ENCODE measurements at regions not wholly inside any gene's neighbourhood (a gene's known extent, or its start where the extent isn't known, plus 50 kb on each side); places are given as distances from the start of the nearest gene placed in this dataset.

DNA sequence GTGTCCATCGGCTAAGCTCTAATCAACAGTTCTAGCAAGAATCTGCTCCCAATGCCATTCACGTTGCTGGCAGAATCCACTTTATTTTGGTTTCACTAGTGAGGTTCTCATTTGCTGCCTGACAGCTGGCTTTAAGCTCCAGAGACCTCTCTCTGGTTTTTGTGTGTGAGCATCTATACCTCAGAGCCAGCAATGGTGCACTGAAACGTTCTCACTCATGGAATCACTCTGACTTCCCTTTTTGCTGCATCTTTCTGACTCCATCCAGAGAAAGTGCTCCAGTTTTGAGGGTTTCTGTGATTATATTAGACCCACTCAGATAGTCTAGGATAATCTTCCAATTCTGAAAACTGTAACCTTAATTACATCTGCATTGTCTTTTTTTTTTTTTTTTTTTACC, 596.6 kb downstream of the RNF144A start:
- POLR2A ChIA-PET, result no interaction called here
- H3K36me3 ChIP-seq (ENCODE audit: control insufficient read depth, insufficient read depth, low read length), result no peaks in the 10 kb centered on the region
- no peaks in the 10 kb centered on the region for H4K20me1 ChIP-seq (replicated peaks; ENCODE audit: control insufficient read depth, insufficient read depth, low read length)
- no peak overlapping the region for H3K4me3 ChIP-seq
- H3K9me3 ChIP-seq (replicated peaks; ENCODE audit: control insufficient read depth, insufficient read depth, low read depth, low read length), result no peaks in the 10 kb centered on the region
- H3K79me2 ChIP-seq (ENCODE audit: control insufficient read depth, insufficient read depth, low read length), result no peaks in the 10 kb centered on the region
- H3K4me1 ChIP-seq (replicated peaks in 1 of 2; ENCODE audit: control insufficient read depth in 2 of 2, insufficient read depth in 2 of 2, low read length in 2 of 2), result no peaks in the 10 kb centered on the region
- no peak overlapping the region for H3K27ac ChIP-seq (ENCODE audit: extremely low read depth, low read depth, low read length)
- H3K4me2 ChIP-seq (ENCODE audit: insufficient read depth, low read length), result no peak overlapping the region
- CTCF ChIA-PET (ENCODE audit: low intra/inter-chr PET ratio), result no interaction called here
- BruUV-seq (replicated peaks), result no TSS peak
- no peaks in the 10 kb centered on the region for H3K27me3 ChIP-seq (ENCODE audit: control insufficient read depth in 2 of 2, insufficient read depth in 2 of 2, low read length in 2 of 2)
- H2AFZ ChIP-seq (ENCODE audit: low read depth, low read length), result no peak overlapping the region
- H3K9ac ChIP-seq (ENCODE audit: insufficient read depth in 1 of 2, low read depth in 2 of 2, low read length in 2 of 2), result no peak overlapping the region
- FAIRE-seq (no peak), ATAC-seq (no peak), DNase-seq (ENCODE audit: extremely low read depth in 1 of 4, low spot score in 3 of 4) (no peak)
- 0% methylated on average over 3 of the region's 3 CpGs for WGBS (ENCODE audit: insufficient coverage, low coverage, missing lambda C conversion rate)
- intact Hi-C loops (cut with micrococcal nuclease), result no loop called here
- in situ Hi-C loops (cut with MboI), result no loop called here
- no peaks in the 10 kb centered on the region for H3K9me1 ChIP-seq (ENCODE audit: control insufficient read depth, insufficient read depth, low read length)
- TF ChIP-seq ZNF121 (CRISPR knock-in tag; conservative IDR thresholded peaks at IDR 0.05) (no peak), TSC22D4 (tag; IDR thresholded peaks at IDR 0.05) (no peak), NEUROD1 (IDR thresholded peaks at IDR 0.05; ENCODE audit: borderline replicate concordance, low read depth, low read length, partially characterized antibody) (no peak), HDAC6 (IDR thresholded peaks at IDR 0.05; ENCODE audit: low read depth, low read length) (no peak), HCFC1 (IDR thresholded peaks at IDR 0.05; ENCODE audit: low read depth, low read length) (no peak), ZNF239 (CRISPR knock-in tag; IDR thresholded peaks at IDR 0.05) (no peak), ZNF507 (tag; conservative IDR thresholded peaks at IDR 0.05) (no peak), NRF1 (conservative IDR thresholded peaks at IDR 0.05 in 1 of 2, IDR thresholded peaks at IDR 0.05 in 1 of 2) (no peak), PCBP2 (IDR thresholded peaks at IDR 0.05; ENCODE audit: low read depth, low read length, poor library complexity, severe bottlenecking) (no peak)
- TF ChIP-seq, protein P1, sequence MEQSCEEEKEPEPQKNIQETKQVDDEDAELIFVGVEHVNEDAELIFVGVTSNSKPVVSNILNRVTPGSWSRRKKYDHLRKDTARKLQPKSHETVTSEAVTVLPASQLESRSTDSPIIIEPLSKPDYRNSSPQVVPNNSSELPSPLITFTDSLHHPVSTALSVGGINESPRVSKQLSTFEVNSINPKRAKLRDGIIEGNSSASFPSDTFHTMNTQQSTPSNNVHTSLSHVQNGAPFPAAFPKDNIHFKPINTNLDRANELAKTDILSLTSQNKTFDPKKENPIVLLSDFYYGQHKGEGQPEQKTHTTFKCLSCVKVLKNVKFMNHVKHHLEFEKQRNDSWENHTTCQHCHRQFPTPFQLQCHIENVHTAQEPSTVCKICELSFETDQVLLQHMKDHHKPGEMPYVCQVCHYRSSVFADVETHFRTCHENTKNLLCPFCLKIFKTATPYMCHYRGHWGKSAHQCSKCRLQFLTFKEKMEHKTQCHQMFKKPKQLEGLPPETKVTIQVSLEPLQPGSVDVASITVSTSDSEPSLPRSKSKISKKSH (CRISPR knock-in tag; IDR thresholded peaks at IDR 0.05), result no peak

Data from K562 (cell line).